HepG2 (cell line): ENCODE measurements at regions not wholly inside any gene's neighbourhood (a gene's known extent, or its start where the extent isn't known, plus 50 kb on each side); places are given as distances from the start of the nearest gene placed in this dataset.
A peak's percentile ranks its signal among the peaks of the same experiment; 100 is the strongest.

Experiments
- AGO2 ChIP-seq: fragments of 200-400 bp; formaldehyde crosslinking; optimal IDR thresholded peaks from 2 replicates; pipeline ENCODE3; 2017; ENCODE audit warnings: mild to moderate bottlenecking, low read depth, low read length, moderate library complexity
- BCL6 ChIP-seq: IDR thresholded peaks from 2 replicates; pipeline ENCODE4 v1.6.1; 2016; ENCODE audit warnings: missing genetic modification reagents, missing compliant biosample characterization
- BORCS8-MEF2B ChIP-seq: sonication (generic); formaldehyde crosslinking; IDR thresholded peaks from 2 replicates; pipeline ENCODE4 v1.8.0; 2022; ENCODE audit warnings: mild to moderate bottlenecking, missing genetic modification reagents
- CBX1 ChIP-seq: IDR thresholded peaks from one replicate; pipeline ENCODE4 v1.6.1; 2016; ENCODE audit warnings: antibody characterized with exemption, low read depth
- CBX2 ChIP-seq, 2 experiments: fragments of 200-600 bp in 1 of 2; sonication (generic); formaldehyde crosslinking in 1 of 2; IDR thresholded peaks; 2 replicates each; pipeline versions ENCODE4 v1.7.0 to v1.8.1; 2018 to 2022; ENCODE audit warnings: low read depth in 2 of 2, low read length in 1 of 2, mild to moderate bottlenecking in 1 of 2, missing genetic modification reagents in 1 of 2
- IKZF1 ChIP-seq: fragments of 450-650 bp; IDR thresholded peaks from 2 replicates; pipeline ENCODE4 v1.7.1; 2016
- KAT7 ChIP-seq: IDR thresholded peaks from 2 replicates; pipeline ENCODE4 v1.6.1; 2018; ENCODE audit warnings: borderline replicate concordance, missing compliant biosample characterization
- KLF13 ChIP-seq: sonication (generic); formaldehyde crosslinking; IDR thresholded peaks from 2 replicates; pipeline ENCODE4 v1.4.0; 2020; ENCODE audit warnings: mild to moderate bottlenecking, missing genetic modification reagents
- POLR2A ChIP-seq, 2 experiments: IDR thresholded peaks; 2 replicates each; pipeline ENCODE4 v1.6.1; 2011; ENCODE audit warnings: low read depth in 2 of 2, low read length in 2 of 2, mild to moderate bottlenecking in 1 of 2, moderate library complexity in 1 of 2; ENCODE audit not compliant: insufficient read depth in 1 of 2
- RBM22 ChIP-seq: fragments of 200-400 bp; formaldehyde crosslinking; optimal IDR thresholded peaks from 2 replicates; pipeline ENCODE3; 2017; ENCODE audit warnings: mild to moderate bottlenecking, low read length, moderate library complexity
- RORA ChIP-seq: sonication (generic); formaldehyde crosslinking; IDR thresholded peaks from 2 replicates; pipeline ENCODE4 v1.5.0; 2020; ENCODE audit warnings: mild to moderate bottlenecking, missing genetic modification reagents, moderate library complexity
- SMAD1 ChIP-seq: sonication (generic); formaldehyde crosslinking; IDR thresholded peaks from 2 replicates; pipeline ENCODE4 v1.4.0; 2020; ENCODE audit warnings: missing genetic modification reagents, low read depth, mild to moderate bottlenecking, borderline replicate concordance
- SNAI1 ChIP-seq: sonication (generic); formaldehyde crosslinking; IDR thresholded peaks from 2 replicates; pipeline ENCODE4 v1.5.0; 2020; ENCODE audit warnings: mild to moderate bottlenecking, missing genetic modification reagents, borderline replicate concordance
- TAF1 ChIP-seq: sonication (generic); formaldehyde crosslinking; IDR thresholded peaks from 2 replicates; pipeline ENCODE4 v1.4.0; 2020; ENCODE audit warnings: missing genetic modification reagents
- TBL1XR1 ChIP-seq: fragments of 150-350 bp; IDR thresholded peaks from 2 replicates; pipeline ENCODE4 v1.6.1; 2014; ENCODE audit warnings: borderline replicate concordance, low read length; ENCODE audit not compliant: partially characterized antibody
- THAP11 ChIP-seq: IDR thresholded peaks from 2 replicates; pipeline ENCODE4 v1.6.1; 2016; ENCODE audit warnings: missing biosample characterization, missing genetic modification reagents
- ZNF567 ChIP-seq: sonication (generic); formaldehyde crosslinking; IDR thresholded peaks from 2 replicates; pipeline ENCODE4 v1.8.1; 2023; ENCODE audit warnings: mild to moderate bottlenecking, missing genetic modification reagents, borderline replicate concordance
- ZNF672 ChIP-seq: sonication (generic); formaldehyde crosslinking; IDR thresholded peaks from 2 replicates; pipeline ENCODE4 v1.8.1; 2022; ENCODE audit warnings: missing genetic modification reagents
- ZNF776 ChIP-seq: sonication (generic); formaldehyde crosslinking; IDR thresholded peaks from 2 replicates; pipeline ENCODE4 v1.4.0; 2020; ENCODE audit warnings: mild to moderate bottlenecking, missing genetic modification reagents
- ZNF782 ChIP-seq: sonication (generic); formaldehyde crosslinking; IDR thresholded peaks from 2 replicates; pipeline ENCODE4 v1.4.0; 2020; ENCODE audit warnings: missing genetic modification reagents, mild to moderate bottlenecking, borderline replicate concordance
- TF ChIP-seq, protein P1 (sequence below): IDR thresholded peaks from 2 replicates; pipeline ENCODE4 v1.6.1; 2018; ENCODE audit warnings: missing genetic modification reagents
- TF ChIP-seq, protein P2 (sequence below): sonication (generic); formaldehyde crosslinking; IDR thresholded peaks from 2 replicates; pipeline ENCODE4 v1.4.0; 2020; ENCODE audit warnings: mild to moderate bottlenecking, low read depth, missing genetic modification reagents
- TF ChIP-seq, protein P3 (sequence below): sonication (generic); formaldehyde crosslinking; IDR thresholded peaks from 2 replicates; pipeline ENCODE4 v1.4.0; 2020; ENCODE audit warnings: mild to moderate bottlenecking, missing genetic modification reagents
- TF ChIP-seq, protein P4 (sequence below): IDR thresholded peaks from 2 replicates; pipeline ENCODE4 v1.6.1; 2016; ENCODE audit warnings: missing genetic modification reagents, missing compliant biosample characterization
- TF ChIP-seq, protein P5 (sequence below): sonication (generic); formaldehyde crosslinking; IDR thresholded peaks from 2 replicates; pipeline ENCODE4 v1.4.0; 2020; ENCODE audit warnings: missing genetic modification reagents
- TF ChIP-seq, protein P6 (sequence below): sonication (generic); formaldehyde crosslinking; IDR thresholded peaks from 2 replicates; pipeline ENCODE4 v1.8.0; 2023; ENCODE audit warnings: mild to moderate bottlenecking, missing genetic modification reagents

DNA sequence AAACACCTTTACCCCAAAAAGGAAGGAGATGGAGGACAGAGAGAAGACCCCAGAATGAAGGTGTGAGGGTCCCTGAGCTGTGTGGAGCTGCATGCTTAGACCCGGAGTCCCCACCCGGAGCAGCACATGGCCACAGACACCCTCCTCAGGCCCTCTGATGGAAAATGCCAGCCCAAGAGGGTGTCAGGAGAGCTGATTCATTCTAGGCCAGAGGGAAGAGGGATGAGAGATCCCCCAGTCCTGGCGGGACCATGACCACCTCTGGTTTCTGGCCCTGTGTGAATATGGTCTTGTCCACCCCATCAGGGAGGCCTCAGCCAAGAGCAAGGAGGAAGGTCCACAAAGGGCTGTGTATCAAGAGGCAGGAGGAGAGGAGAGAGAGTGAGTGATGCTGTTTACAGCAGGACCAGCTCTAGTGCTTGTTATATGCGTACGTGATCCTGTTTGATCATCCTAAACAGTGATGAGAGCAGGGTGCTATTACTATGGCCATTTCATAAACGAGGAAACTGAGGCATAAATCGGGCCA lies 186.6 kb upstream of the HAAO start (continued):
- TF ChIP-seq, protein P1, sequence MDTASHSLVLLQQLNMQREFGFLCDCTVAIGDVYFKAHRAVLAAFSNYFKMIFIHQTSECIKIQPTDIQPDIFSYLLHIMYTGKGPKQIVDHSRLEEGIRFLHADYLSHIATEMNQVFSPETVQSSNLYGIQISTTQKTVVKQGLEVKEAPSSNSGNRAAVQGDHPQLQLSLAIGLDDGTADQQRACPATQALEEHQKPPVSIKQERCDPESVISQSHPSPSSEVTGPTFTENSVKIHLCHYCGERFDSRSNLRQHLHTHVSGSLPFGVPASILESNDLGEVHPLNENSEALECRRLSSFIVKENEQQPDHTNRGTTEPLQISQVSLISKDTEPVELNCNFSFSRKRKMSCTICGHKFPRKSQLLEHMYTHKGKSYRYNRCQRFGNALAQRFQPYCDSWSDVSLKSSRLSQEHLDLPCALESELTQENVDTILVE (CRISPR knock-in tag): no peak; the same call in 1 of the 2 replicates
- TF ChIP-seq IKZF1: no peak
- peak; percentile 84 for TF ChIP-seq AGO2
- no peak for TF ChIP-seq ZNF672 (CRISPR knock-in tag)
- peak; percentile 97 for TF ChIP-seq RBM22
- peak; percentile 9; the same call in 1 of the 2 replicates for TF ChIP-seq BORCS8-MEF2B (CRISPR knock-in tag)
- TF ChIP-seq, protein P2, sequence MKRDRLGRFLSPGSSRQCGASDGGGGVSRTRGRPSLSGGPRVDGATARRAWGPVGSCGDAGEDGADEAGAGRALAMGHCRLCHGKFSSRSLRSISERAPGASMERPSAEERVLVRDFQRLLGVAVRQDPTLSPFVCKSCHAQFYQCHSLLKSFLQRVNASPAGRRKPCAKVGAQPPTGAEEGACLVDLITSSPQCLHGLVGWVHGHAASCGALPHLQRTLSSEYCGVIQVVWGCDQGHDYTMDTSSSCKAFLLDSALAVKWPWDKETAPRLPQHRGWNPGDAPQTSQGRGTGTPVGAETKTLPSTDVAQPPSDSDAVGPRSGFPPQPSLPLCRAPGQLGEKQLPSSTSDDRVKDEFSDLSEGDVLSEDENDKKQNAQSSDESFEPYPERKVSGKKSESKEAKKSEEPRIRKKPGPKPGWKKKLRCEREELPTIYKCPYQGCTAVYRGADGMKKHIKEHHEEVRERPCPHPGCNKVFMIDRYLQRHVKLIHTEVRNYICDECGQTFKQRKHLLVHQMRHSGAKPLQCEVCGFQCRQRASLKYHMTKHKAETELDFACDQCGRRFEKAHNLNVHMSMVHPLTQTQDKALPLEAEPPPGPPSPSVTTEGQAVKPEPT (CRISPR knock-in tag): peak; percentile 22; the same call in 1 of the 2 replicates
- peak; percentile 11; the same call in 1 of the 2 replicates for TF ChIP-seq TAF1
- TF ChIP-seq KAT7 (CRISPR knock-in tag): no peak
- TF ChIP-seq ZNF776 (CRISPR knock-in tag): peak; percentile 7; the same call in 1 of the 2 replicates
- TF ChIP-seq CBX1: no peak
- TF ChIP-seq THAP11: no peak
- 0 out of 2 replicates have a peak, but pooled peaks have one; percentile 21 for TF ChIP-seq KLF13 (CRISPR knock-in tag)
- TF ChIP-seq BCL6 (CRISPR knock-in tag): peak; percentile 35; the same call in 1 of the 2 replicates
- TF ChIP-seq SMAD1 (CRISPR knock-in tag): no peak; the same call in 1 of the 2 replicates
- TF ChIP-seq, protein P3, sequence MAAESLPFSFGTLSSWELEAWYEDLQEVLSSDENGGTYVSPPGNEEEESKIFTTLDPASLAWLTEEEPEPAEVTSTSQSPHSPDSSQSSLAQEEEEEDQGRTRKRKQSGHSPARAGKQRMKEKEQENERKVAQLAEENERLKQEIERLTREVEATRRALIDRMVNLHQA: no peak
- 0 out of 2 replicates have a peak, but pooled peaks have one; percentile 65 for TF ChIP-seq ZNF567 (CRISPR knock-in tag)
- TF ChIP-seq, protein P4, sequence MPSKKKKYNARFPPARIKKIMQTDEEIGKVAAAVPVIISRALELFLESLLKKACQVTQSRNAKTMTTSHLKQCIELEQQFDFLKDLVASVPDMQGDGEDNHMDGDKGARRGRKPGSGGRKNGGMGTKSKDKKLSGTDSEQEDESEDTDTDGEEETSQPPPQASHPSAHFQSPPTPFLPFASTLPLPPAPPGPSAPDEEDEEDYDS: no peak
- TF ChIP-seq, protein P5, sequence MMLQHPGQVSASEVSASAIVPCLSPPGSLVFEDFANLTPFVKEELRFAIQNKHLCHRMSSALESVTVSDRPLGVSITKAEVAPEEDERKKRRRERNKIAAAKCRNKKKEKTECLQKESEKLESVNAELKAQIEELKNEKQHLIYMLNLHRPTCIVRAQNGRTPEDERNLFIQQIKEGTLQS (CRISPR knock-in tag): no peak
- no peak for TF ChIP-seq CBX2 (IDR thresholded peaks at IDR 0.05; ENCODE audit: low read depth, low read length)
- no peak for TF ChIP-seq CBX2 (CRISPR knock-in tag; IDR thresholded peaks at IDR 0.05; ENCODE audit: low read depth)
- 0 out of 2 replicates have a peak, but pooled peaks have one; percentile 20 for TF ChIP-seq ZNF782
- peak in 1 of 2 experiments; percentile 7; a peak in 2 of 4 replicates for TF ChIP-seq POLR2A (IDR thresholded peaks at IDR 0.05; ENCODE audit: insufficient read depth in 1 of 2, low read depth in 2 of 2, low read length in 2 of 2)
- TF ChIP-seq, protein P6, sequence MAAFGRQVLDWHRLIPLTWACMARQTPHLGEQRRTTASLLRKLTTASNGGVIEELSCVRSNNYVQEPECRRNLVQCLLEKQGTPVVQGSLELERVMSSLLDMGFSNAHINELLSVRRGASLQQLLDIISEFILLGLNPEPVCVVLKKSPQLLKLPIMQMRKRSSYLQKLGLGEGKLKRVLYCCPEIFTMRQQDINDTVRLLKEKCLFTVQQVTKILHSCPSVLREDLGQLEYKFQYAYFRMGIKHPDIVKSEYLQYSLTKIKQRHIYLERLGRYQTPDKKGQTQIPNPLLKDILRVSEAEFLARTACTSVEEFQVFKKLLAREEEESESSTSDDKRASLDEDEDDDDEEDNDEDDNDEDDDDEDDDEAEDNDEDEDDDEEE (CRISPR knock-in tag): 0 out of 2 replicates have a peak, but pooled peaks have one; percentile 5
- TF ChIP-seq TBL1XR1: no peak
- TF ChIP-seq SNAI1 (CRISPR knock-in tag): 0 out of 2 replicates have a peak, but pooled peaks have one; percentile 33
- TF ChIP-seq RORA: no peak
